ENCODE measurements at regions not wholly inside any gene's neighbourhood (a gene's known extent, or its start where the extent isn't known, plus 50 kb on each side); places are given as distances from the start of the nearest gene placed in this dataset.
"Not testable (repeated sequence)": the region's sequence is repeated elsewhere in the genome, so short reads cannot be mapped to it uniquely, and the experiment has no call there.

DNA sequence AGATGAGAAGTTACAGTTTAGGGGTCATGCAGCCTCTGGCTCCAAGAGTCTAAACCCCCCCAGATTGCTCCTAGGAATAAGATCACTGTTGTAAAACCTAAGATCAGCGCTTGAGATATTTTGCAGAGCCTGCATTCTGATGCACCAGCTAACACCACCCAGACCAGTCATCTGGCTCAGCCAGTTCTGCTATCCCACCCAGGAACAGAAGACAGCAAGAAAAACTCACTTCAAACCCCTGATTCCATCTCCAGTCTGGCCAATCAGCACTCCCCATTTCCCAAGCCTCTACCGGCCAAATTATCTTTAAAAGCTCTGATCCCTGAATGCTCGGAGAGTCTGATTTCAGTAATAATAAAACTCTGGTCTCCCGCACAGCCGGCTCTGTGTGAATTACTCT, 158.6 kb downstream of the ZNF664 start:
- DNase-seq = no peak

DNA sequence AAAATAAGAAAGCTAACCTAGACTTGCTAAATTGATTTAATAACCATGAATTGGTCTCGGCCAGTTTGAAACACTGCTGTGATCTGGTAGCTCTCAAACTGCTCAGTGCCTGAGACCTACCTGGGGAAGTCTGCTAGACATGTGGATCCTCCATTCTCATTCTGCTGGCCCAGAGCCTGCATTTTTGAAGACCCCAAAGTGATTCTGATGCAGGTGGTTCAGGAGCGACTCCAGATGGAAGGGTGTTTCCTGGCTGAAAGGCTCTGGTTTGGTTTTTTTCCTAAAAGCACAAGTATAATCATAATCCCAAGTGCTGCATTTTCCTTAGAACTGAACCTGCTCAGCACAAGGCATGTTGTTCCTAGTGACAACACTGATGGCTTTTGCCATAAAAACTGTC, 159.5 kb downstream of the ZNF664 start:
- no peak for DNase-seq

DNA sequence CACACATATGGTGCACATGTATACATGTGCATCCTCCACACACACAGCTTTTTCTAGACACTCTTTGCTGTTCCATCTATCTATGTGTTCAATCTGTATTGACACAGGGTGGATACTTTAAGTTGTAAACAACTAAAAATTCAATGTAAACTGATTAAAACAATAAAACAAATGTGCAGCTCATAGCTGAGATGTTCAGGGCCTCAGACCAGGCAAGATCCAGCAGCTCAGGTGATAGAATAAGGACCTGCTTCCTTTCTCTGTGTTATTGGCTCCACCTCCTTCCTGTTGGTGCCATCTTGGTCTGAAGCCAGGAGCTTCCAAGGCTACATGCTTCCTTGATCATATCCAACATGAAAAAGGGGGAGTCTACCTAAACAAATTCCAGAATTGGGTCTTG, 158.1 kb upstream of the RFLNA start:
- no peak for DNase-seq

DNA sequence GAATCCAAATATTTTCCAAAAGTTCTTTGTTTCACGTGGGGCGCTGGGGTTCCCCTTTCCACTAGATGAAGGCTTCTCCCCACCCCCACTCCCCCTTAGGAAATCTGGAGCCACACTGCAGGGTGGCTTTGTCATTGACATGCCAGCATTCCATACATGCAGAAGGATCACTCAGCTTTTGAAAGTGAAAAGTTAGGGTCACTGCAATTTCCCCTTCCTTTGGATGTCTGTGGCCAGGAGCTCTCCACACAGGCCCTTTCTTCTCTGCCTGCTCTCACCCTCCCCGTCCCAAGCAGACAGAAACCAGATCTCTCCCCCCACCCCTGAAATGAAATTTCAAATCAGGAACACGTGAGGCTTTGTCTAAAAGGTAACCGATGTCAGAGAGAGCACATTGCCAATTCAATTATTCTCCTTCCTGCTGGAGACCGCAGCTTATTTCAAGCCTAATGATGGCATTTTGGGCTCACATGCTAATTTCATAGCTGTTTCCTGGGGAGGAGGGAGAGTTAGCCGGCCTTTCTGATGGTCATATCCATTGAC, 153.9 kb upstream of the RFLNA start:
- no peak for DNase-seq

DNA sequence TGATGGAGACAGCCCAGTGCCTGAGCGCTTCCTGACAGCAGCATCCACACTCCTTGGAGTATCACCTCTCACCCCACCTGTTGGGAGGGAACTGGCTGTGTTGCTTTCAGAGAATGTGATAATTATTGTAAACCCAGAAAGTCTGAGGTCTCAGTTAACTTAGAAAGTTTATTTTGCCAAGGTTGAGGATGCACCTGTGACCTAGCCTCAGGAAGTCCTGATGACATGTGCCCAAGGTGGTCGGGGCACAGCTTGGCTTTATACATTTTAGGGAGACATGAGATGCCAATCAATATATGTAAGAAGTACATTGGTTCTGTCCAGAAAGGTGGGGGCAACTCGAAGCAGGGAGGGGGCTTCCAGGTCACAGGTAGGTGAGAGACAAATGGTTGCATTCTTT, 153.3 kb upstream of the RFLNA start:
- DNase-seq = not testable (repeated sequence)

DNA sequence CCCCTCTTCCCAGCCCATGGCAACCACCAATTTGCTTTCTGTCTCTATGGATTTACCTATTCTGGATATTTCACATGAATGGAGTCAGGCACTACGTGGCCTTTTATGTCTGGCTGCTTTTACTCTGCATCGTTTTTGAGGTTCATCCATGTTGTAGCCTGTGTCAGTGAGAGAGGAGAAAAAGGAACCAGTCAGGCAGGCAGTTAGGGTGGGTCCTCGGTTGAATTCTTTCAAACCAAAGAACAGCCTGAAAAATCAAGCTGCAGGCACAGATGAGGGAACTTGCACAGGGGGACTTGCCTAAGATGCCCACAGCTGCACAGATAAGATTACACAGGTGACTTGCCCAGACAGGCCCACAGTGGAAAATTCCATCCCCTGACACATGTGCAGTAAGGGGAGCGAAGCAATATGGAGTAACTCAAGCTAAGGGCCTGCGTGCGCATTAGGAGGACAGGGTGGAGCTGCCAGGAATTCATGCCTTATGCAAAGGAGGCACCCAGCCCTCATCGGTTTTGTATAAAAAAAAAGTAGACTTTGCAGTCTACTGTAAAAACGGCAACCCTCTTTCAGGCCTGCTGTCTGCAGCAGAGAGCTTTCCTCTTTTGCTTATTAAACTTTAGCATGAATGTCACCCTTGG, 152.4 kb upstream of the RFLNA start:
- DNase-seq = no peak

DNA sequence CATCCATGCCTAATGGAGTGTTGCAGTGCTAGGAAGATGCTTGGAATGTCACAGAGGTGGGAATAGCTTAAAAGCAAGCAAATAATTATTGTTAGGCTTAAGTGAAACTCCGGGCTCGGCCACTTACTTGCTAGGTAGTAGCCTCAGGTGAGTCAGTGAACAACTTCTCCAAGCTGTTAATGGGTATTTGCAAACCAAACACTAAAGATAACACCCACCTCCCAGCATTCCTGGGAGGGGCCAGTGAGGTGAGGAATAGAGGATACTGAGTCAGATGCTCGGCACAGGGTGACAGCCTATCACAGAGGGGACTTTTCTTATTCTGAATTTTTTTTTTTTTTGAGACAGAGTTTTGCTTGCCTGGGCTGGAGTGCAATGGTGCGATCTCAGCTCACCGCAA, 151.2 kb upstream of the RFLNA start:
- no peak for DNase-seq

DNA sequence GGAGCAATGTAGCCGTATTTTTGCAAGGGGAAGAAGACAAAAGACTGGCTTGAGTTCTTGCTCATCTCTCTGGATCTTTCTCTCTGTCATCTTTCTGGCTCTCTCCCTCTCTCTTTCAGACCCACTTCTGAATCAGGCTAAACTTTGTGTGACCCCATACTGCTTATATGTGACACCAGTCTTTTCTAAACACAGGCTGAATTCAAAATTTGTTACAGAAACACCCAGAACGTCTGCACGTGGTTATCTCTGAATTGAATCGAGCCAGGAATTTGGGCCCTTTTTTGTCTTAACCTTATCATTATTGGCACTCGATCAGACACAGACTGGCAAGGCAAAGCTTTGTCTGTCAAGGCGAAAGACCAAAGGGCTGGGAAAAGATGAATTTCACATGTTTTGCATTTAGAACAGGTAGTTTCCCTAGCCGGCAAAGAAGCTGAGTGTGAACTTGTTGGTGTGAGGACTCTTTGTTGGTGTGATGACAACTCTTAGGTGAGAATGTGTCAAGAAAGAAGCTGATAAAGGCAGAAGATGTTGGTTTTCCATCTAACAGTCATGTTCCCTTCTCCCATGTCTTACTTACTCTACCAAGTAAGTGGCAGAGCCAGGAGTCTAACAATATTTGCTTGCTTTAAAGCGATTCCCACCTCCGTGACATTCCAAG, 150.2 kb upstream of the RFLNA start:
- DNase-seq = no peak

DNA sequence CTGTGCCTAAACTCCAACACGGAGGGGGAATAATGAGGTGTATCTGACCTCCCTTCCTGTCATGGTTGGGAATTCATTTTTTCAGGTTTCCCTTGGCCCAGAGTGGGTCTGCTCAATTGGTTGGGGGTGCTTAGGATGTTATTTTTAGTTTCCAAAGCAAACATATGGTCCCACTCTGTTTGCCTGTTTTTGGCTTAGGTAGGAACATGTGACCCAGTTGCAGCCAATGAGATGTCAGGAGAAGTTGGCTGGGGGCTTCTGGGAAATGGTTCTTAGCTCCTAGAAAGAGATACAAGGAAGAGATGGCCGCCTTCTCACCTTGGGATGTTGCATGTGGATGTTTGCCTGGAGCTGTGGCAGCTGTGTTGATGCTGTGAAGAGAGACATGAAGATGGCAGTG, 147.9 kb upstream of the RFLNA start:
- no peak for DNase-seq

DNA sequence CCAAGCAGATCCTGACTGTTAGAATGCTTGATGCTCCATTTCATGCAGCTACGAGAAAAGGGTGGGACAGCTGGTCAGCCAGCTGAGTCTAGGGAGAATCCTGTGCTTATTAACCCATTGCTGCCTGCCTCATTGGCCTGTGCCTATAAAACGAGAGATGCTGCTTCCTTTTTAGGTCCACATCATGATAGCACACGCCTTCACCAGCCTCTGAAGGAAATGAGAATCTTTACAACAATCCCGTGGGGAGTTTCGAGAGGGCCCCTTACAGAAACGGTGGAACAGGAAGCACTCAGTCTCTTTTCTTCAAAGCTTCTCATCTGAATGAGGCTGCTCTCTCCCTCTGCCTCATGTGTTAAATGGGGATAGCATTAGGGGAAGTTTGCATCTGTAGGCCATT, 147.3 kb upstream of the RFLNA start:
- no peak for DNase-seq

DNA sequence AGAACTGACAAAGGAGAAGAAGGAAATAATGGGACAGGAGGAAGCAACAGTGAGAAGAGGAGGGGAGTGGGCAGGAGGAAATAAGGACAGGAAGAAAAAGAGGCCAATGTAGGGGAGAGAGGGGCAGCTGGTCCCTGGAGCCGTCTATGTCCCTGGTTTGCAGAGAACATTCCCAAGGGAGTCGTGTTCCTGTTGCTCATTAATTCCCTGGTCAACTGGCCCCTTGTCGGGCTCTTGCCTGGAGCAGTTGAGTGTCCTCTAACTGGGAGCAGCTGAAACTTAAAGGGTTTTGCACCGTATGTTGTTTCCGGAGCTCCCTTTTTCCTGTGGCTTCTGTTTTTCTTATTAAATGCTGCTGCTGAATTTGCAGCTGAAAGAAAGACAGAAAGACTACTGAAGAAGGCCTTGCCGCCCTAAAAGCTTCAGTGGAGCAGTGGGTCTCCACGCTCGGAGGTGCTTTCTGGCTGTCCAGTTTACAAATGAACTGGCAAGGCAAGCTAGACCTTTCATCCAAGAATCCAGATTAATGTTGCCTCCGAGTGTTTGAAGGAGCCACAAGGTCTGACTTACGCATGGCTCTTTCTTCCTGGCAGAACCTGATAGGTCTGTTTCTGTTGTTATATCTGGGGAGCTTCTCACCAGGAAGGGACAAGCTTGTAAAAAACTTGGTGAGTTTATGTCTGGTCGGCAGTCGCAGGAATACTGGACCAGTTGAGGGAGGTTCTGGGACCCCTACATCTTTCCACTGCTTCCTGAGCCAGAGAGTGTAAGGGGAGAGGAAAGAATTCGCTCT, 146.2 kb upstream of the RFLNA start:
- no peak for DNase-seq

DNA sequence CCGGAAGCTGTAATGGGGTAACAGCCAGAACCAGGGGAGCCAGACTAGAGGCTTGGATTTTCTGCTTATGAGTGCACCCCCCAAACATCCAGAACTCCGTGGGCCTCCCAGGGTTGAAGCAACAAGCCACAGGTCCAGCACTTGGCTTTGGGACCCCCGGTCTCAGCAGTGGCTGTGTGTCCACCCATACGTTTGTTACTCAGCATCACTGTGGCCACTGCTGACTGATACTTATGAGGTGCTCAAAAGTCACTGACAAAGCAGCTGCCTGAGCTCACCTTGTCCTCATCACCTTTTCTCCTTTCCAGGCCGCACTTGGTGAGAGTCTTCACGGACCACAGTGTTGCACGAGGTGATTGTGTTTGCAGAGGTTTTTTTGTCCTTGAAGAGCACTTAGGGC, 145.6 kb upstream of the RFLNA start:
- DNase-seq = no peak

DNA sequence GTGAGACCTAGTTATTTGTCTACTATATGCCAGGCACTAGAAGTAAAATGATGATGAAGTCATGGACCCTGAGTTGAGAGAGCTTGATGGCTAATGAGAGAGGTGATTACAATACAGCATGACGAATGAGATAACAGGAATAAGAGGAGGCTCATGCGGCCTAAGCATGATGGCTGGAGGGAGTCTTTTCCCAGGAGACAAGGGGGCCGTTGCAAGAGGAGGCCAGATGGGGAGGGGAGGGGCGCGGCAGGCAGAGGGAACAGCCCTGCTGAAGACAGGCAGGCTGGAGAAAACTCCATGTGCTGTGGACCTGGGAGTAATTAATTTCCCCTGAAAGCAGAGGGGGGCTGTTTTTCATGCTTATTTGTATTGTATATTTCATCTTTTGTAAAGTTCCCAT, 144.7 kb upstream of the RFLNA start:
- no peak for DNase-seq

DNA sequence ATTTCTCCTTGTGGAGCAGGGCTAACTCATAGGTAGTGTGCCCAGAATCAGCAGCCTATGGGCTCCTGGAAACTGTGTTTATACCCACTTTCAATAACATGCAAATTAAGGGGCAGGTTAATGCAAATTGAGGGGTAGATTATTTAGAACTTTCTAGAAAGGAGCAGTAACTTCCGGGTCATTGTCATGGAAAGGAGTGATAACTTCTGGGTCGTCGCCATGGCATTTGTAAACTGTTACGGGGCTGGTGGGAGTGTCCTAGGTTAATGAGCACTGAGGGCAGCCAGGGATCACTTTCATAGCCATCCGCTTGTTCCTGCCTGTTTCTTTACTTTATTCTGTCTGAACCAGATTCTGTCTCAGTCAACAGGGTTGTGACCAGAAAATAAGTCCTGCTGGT, 143.3 kb upstream of the RFLNA start:
- no peak for DNase-seq

DNA sequence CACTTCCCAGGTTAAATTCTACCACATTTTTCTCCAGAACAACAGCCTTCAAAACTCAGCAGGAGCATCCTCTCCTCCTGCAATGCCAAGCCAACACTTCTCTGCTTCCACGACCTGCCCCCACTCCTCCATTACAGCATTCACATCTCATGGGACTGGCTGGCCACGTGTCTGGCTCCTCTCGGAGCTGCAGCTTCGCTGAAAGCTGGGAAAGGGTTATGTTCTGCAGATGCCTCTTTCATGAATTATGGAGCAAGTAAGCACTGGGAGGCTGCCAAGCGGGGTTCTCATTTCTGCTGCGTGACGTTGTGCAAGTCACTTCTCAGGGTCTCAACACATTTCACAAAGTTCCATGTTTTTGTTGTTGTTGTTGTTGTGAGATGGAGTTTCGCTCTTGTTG, 142.2 kb upstream of the RFLNA start:
- DNase-seq = peak; percentile 84

DNA sequence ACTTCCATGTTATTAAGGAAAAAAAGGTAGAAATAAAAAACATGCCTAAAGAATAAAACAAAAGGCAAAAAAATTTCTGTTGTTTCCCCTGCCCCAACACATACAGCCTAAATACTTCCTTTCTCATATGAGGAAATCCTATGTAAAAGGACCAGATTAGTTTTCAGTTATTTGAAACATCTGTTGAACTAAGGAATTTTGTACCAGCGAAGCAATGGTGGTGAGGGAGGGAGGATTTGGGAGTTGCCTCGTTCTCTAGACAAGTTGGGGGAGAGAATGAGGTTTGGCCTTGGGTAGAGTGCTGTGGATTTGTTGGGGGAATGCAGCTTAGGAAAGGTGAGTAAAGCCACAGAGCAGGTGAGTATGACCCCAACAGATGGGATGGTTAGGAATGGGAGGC, 141.5 kb upstream of the RFLNA start:
- DNase-seq = peak; percentile 44

DNA sequence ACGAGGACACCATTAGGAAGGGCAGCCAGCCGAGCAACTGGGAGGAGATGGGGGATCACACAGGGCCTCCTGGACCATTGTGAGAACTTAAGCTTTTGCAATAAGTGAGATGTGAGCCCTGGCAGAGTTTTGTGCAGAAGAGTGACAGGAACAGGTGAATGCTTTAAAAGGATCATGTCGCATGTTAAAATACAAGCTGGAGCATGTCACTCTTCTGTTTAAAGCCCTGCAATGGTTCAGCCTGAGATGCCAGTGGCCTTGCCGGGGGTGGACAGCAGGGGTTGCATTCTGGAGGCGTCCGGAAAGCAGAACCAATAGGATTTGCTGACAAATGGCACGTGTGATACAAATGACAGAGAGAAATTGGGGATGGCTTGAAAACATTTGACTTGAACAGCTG, 137.5 kb upstream of the RFLNA start:
- DNase-seq = no peak

DNA sequence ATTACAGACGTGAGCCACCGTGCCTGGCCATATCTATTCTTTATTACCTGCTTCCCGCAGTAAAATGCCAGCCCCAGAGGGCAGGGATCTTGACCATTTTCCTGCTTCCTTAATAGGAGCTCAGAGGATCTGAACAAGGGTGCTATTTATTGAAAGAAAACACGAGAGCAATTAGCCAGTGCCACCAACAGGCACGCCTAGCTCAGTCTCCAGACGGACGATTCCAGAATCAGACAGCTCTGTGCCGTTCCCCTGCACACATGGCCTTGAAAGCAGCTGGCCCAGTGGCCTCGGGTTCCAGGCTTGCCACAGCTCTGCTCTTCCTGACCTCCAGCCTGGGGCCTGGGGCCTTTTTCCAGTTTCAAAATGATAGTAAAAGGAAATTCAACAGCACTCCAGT, 135.2 kb upstream of the RFLNA start:
- no peak for DNase-seq

DNA sequence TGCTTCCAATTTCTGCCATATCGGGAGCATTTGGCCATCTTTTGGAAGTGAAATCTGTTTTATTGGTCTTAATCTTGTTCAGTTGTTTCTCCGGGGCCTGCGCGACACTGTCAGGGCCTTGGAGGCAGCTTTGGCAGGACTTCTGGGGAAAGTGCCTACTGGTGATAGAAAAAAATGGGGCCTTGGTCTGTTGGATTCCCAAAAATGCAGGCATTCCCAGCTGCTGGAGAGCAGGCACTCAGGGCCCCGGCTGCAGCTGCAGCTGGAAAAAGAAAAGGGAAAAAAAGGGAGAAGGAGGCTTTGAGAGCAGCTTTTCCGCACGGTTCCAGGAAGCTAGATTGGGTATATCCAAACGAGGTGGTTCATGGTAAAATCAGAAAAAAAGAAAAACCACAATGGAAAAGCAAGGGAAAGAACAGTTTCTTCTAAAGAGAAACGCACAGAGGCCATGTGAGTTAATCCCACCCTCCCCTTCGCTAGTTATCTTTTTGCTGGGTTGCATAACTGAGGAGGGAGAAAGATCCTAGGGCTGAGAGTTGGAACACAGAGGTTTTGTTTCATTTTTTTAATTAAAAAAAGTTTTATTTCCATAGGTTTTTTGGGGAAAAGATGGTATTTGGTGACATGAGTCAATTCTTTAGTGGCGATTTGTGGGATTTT, 134.7 kb upstream of the RFLNA start:
- DNase-seq = no peak

DNA sequence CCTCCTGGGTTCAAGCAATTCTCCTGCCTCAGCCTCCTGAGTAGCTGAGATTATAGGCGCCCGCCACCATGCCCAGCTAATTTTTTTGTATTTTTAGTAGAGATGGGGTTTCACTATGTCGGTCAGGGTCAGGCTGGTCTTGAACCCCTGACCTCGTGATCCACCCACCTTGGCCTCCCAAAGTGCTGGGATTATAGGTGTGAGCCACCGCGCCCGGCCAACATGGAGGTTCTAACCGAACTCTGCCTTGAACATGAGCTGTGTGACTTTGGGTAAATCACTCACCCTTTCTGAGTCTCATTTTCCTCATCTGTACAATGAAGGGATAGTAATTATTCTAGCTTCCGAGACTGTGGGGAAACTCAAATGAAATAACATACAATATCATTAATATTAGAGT, 133.5 kb upstream of the RFLNA start:
- not testable (repeated sequence) for DNase-seq

DNA sequence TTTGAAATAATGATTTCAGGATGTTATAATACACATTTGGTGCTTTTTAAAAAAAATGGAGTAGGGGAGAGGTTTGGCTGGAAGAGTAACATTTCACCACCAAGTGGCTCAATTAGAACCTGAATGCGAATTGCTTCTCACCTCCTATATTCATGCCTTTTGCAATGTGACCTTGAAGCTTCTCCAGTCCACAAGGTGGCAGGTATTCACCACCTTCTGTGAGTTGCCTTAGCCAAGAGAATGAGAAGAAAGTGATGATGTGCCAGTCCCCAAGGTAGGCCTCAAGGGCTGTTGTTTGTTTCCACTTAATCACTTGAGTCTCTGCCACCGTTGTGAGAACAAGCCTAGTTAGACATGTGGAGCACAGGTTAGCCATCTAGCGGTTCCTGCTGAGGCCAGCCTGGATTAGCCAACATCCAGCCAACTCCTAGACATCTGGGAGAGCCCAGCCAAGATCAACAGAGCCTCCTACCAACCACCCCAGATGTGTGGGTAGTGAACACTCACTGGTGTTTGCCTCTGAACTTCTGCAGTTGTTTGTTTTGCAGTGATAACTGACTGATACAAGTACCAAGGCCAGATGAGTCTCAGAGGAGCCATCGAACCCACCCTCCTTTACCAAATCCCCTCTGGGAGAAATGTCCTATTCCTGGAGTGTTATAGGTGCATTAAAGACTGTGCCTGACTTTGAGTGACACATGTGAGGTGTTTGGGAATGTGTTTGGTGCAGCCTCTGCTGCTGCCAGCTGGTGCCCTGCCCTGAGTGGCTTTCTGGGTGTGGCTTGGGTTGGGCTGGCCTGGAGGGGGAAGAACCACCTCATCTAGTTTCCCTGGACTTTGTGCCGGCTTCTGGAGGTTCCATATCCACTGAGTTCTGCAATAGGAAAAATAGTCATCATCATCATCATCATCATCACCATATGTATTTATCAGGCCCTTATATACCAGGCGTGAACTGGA, 132.5 kb upstream of the RFLNA start:
- no peak for DNase-seq

DNA sequence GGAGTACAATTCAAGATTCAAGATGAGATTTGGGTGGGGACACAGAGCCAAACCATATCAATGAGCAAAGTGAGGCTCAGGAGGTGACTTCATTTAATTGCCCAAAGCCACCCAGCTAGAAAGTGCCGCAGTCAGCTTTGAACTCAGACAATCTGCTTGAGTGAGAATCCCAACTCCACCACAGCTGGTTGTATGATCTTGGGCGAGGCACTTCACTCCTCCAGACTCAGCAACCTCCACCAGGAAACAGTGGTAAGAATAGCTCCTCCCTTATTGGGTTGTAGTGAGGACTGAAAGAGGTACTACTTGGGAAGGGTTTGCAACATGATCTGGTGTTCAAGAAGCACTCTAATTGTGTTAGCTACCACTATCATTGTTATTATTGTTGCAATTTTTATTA, 129.2 kb upstream of the RFLNA start:
- DNase-seq = no peak

Data from fibroblast of skin of right quadriceps (primary cell).